Fibroblast of pulmonary artery (primary cell): ENCODE measurements at regions not wholly inside any gene's neighbourhood (a gene's known extent, or its start where the extent isn't known, plus 50 kb on each side); places are given as distances from the start of the nearest gene placed in this dataset.

Experiments
- DNase-seq: peaks from one replicate; pipeline ENCODE4 v3.0.0-alpha.2; 2010; ENCODE audit warnings: low read depth
- H3K4me3 ChIP-seq: replicated peaks from 2 replicates; pipeline ENCODE4 v1.5.1; 2011; ENCODE audit warnings: low read depth, mild to moderate bottlenecking, control low read depth, low read length, moderate library complexity
- TF ChIP-seq, protein P1 (sequence below): IDR thresholded peaks from 2 replicates; pipeline ENCODE4 v1.5.1; 2011; ENCODE audit warnings: mild to moderate bottlenecking, control low read depth, low read length, inconsistent platforms; ENCODE audit errors: missing control alignments

DNA sequence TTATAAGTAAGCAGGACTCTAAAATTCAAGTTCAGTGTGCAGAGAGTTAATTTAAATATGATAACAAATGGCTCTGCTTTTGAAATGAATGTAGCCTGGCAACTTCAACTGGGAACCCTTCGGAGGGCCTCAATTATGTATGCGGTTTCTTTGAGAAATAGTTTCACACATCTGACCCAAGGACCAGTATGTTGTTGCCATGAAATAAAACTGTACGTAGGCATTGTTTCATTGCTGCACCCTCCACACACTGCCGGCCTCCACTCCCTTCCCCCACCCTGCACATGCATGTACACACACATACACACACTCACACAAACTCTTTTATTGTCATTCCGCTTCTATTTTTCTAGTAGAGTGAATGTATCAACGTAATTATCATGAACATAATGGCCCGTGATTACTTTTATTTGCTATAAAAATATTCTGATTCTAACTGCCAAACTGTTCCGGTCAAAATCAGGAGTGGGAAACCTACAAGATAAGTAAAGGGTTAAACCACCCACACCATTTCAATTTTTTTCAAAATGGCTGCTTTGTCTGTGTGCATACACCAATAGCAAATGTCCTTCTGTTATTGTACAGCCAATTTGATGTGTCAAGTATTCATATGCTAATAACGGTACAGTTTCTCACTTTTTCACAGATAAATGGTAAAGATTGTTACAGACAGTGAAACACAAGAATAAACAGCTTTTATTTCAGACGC, 215.5 kb upstream of the TMEM161B start:
- TF ChIP-seq, protein P1, sequence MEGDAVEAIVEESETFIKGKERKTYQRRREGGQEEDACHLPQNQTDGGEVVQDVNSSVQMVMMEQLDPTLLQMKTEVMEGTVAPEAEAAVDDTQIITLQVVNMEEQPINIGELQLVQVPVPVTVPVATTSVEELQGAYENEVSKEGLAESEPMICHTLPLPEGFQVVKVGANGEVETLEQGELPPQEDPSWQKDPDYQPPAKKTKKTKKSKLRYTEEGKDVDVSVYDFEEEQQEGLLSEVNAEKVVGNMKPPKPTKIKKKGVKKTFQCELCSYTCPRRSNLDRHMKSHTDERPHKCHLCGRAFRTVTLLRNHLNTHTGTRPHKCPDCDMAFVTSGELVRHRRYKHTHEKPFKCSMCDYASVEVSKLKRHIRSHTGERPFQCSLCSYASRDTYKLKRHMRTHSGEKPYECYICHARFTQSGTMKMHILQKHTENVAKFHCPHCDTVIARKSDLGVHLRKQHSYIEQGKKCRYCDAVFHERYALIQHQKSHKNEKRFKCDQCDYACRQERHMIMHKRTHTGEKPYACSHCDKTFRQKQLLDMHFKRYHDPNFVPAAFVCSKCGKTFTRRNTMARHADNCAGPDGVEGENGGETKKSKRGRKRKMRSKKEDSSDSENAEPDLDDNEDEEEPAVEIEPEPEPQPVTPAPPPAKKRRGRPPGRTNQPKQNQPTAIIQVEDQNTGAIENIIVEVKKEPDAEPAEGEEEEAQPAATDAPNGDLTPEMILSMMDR, result no peak
- H3K4me3 ChIP-seq, result no peak overlapping the region
- DNase-seq, result no peak

DNA sequence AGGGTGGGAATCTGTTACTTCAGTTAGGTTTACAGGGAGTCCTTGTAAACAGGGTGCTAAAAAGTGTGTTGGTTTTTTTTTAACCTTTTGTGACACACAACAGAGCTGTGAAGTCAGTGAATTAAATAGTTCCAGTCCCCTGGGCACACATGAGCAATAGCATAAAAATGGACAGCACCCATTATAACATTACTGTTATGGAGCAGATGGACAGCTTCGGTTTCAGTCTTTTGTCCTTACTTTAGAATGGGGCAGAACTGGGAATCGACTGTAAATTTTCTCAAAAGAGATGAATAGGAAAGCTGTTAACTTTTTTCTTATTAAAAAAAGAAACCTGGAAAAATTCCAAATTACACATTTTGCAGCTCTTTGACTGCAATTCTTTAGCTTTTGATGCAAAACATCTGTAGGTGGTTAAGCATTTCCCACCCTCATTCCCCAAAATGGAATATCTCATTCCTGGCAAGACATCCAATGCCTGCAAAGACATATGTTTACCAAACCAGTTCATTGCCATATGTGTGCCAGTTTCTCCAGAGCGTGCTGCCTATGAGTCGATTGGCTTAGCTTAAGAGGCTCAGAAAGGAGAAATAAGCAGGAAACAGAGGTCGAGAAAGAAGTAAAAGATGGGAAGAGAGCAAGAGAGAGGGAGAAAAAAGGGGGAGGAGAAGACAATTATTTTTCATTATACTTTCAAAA, 212.3 kb upstream of the TMEM161B start:
- DNase-seq, result no peak
- no peak overlapping the region for H3K4me3 ChIP-seq
- TF ChIP-seq, protein P1, result no peak

DNA sequence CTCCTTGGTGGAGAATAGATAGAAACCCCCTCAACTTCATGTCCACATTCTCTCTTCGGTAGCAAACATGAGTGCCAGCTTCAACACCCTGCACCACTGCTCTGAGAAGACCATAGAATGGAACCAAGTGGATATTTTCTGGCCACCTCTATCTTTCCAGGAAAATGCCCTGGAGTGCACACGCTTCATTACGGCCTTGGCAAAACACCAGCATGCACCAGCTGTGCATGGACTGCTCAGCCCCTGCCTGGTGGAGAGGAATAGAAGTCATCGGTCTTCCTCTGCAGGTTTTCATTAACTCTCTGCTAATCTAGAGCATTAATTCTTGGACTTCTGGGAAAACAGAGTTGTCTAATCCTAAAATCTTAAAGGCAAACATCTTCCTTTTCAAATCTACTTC, 211.6 kb upstream of the TMEM161B start:
- H3K4me3 ChIP-seq, result no peak overlapping the region
- DNase-seq, result no peak
- TF ChIP-seq, protein P1, result no peak

DNA sequence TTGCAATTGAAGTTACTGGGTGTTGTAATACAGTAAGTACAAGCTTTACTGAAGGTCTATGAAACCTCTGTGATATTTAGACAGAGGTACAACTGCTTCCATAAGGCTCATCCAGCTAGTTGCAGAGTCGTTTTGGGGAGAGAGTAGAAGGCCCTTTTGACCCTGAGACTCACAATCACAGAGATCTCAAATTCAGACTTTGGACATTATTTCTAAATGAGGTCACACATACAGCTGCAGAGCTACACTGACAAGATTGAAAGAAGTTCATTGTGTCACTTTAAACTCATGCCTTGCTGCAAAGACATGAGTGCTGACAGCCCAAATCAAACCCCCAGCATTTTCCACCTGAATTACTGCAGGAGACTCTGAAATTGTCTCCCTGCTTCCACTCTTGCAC, 205.9 kb upstream of the TMEM161B start:
- H3K4me3 ChIP-seq, result no peak overlapping the region
- TF ChIP-seq, protein P1, result no peak
- no peak for DNase-seq

DNA sequence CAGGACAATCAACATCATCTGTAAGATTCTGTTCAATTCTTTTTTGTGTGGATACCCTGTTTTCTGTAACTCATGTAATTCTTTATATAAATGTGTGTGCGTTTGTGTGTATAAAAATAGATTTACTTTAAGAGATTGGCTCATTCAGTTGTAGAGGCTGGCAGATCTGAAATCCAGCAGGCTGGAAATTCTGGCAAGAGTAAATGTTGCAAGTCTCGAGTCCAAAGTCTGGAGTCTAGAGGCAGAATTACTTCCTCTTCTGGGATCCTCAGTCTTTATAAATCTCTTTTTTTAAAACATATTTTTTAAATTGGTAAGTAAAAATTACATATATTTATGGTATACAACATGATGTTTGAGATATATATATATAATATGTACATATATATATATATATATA, 202.1 kb upstream of the TMEM161B start:
- H3K4me3 ChIP-seq, result no peak overlapping the region
- DNase-seq, result no peak
- TF ChIP-seq, protein P1, result no peak

DNA sequence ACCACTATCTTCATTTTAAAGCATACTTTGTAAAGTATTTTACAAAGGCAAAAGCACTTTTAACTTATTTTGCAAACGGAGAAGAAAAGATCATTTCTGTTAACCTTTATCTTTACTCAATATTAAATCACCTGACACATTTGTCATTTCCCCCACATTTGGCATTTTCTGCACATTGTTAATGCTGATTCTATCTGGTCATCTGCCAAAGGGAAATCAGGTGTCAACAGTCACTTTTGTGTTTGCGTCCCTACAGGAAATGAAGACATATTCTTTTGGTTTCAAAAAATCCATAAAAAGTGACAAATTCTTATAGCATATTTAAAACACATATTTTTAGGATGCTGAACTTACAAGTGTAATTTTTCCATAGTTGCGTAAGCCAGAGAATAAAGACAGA, 191.3 kb upstream of the TMEM161B start:
- no peak for DNase-seq
- TF ChIP-seq, protein P1, result no peak
- H3K4me3 ChIP-seq, result no peak overlapping the region

DNA sequence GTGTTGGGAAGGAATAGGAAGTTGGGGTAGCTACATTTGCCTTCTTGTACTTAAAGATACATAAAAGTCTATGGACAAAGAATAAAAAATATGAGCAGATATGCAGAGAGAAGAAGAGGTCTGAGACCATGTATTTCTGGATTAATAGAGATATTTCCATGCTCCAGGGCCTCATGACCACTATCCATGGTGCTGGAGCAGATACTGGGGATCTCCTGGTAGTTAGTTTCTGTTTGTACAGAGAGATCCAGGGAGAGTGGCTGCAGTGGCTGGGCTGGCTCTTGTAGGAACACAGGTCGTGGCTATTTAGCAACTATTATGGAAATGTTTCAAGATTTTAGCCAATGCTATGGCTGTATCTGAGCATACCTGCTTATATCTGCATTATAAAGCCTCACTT, 184.2 kb upstream of the TMEM161B start:
- no peak for DNase-seq
- no peak overlapping the region for H3K4me3 ChIP-seq
- TF ChIP-seq, protein P1, result no peak
